ENCODE measurements at regions not wholly inside any gene's neighbourhood (a gene's known extent, or its start where the extent isn't known, plus 50 kb on each side); places are given as distances from the start of the nearest gene placed in this dataset.

- no peak for DNase-seq (ENCODE audit: low read depth)
- Histone ChIP-seq H3K27me3 (replicated peaks; ENCODE audit: control insufficient read depth, insufficient read depth, low read length) (no peaks in the 10 kb centered on the region), H3K36me3 (ENCODE audit: control insufficient read depth, insufficient read depth, low read length, severe bottlenecking) (no peaks in the 10 kb centered on the region), H3K9me3 (ENCODE audit: control insufficient read depth, low read length) (no peaks in the 10 kb centered on the region), H3K9ac (ENCODE audit: low read length) (no peak overlapping the region), H3K4me3 (ENCODE audit: low read length) (no peak overlapping the region), H3K4me1 (ENCODE audit: control insufficient read depth, insufficient read depth, low read length) (no peaks in the 10 kb centered on the region)
These were observed 168.7 kb upstream of the HAND2 start for GRCh38 chr4:173698557-173699262.

GRCh38 chr4:173697840-173698239 lies 167.8 kb upstream of the HAND2 start:
- H3K4me3 ChIP-seq (ENCODE audit: low read length), result no peak overlapping the region
- H3K9me3 ChIP-seq (ENCODE audit: control insufficient read depth, low read length), result no peaks in the 10 kb centered on the region
- no peak for DNase-seq (ENCODE audit: low read depth)
- no peaks in the 10 kb centered on the region for H3K36me3 ChIP-seq (ENCODE audit: control insufficient read depth, insufficient read depth, low read length, severe bottlenecking)
- H3K27me3 ChIP-seq (replicated peaks; ENCODE audit: control insufficient read depth, insufficient read depth, low read length), result no peaks in the 10 kb centered on the region
- no peaks in the 10 kb centered on the region for H3K4me1 ChIP-seq (ENCODE audit: control insufficient read depth, insufficient read depth, low read length)
- H3K9ac ChIP-seq (ENCODE audit: low read length), result no peak overlapping the region

GRCh38 chr4:173696551-173696950 lies 166.5 kb upstream of the HAND2 start:
- no peak for DNase-seq (ENCODE audit: low read depth)
- no peak overlapping the region for H3K4me3 ChIP-seq (ENCODE audit: low read length)

GRCh38 chr4:173696011-173696410 lies 166.0 kb upstream of the HAND2 start:
- no peak overlapping the region for H3K9ac ChIP-seq (ENCODE audit: low read length)
- H3K4me1 ChIP-seq (ENCODE audit: control insufficient read depth, insufficient read depth, low read length), result no peaks in the 10 kb centered on the region
- no peaks in the 10 kb centered on the region for H3K36me3 ChIP-seq (ENCODE audit: control insufficient read depth, insufficient read depth, low read length, severe bottlenecking)
- H3K27me3 ChIP-seq (replicated peaks; ENCODE audit: control insufficient read depth, insufficient read depth, low read length), result no peaks in the 10 kb centered on the region
- no peaks in the 10 kb centered on the region for H3K9me3 ChIP-seq (ENCODE audit: control insufficient read depth, low read length)
- H3K4me3 ChIP-seq (ENCODE audit: low read length), result no peak overlapping the region
- no peak for DNase-seq (ENCODE audit: low read depth)

More at GRCh38 chr4:173696551-173696950, 166.5 kb upstream of the HAND2 start:
- Histone ChIP-seq H3K9me3 (ENCODE audit: control insufficient read depth, low read length) (no peaks in the 10 kb centered on the region), H3K9ac (ENCODE audit: low read length) (no peak overlapping the region), H3K4me1 (ENCODE audit: control insufficient read depth, insufficient read depth, low read length) (no peaks in the 10 kb centered on the region), H3K36me3 (ENCODE audit: control insufficient read depth, insufficient read depth, low read length, severe bottlenecking) (no peaks in the 10 kb centered on the region), H3K27me3 (replicated peaks; ENCODE audit: control insufficient read depth, insufficient read depth, low read length) (no peaks in the 10 kb centered on the region)

- no peaks in the 10 kb centered on the region for H3K9me3 ChIP-seq (ENCODE audit: control insufficient read depth, low read length)
- H3K9ac ChIP-seq (ENCODE audit: low read length), result no peak overlapping the region
- H3K4me3 ChIP-seq (ENCODE audit: low read length), result no peak overlapping the region
- DNase-seq (ENCODE audit: low read depth), result no peak
- no peaks in the 10 kb centered on the region for H3K36me3 ChIP-seq (ENCODE audit: control insufficient read depth, insufficient read depth, low read length, severe bottlenecking)
- no peaks in the 10 kb centered on the region for H3K4me1 ChIP-seq (ENCODE audit: control insufficient read depth, insufficient read depth, low read length)
- H3K27me3 ChIP-seq (replicated peaks; ENCODE audit: control insufficient read depth, insufficient read depth, low read length), result no peaks in the 10 kb centered on the region
These were observed 155.8 kb upstream of the HAND2 start for GRCh38 chr4:173685831-173686210.

GRCh38 chr4:173685165-173685830 lies 155.3 kb upstream of the HAND2 start:
- Histone ChIP-seq H3K9ac (ENCODE audit: low read length) (no peak overlapping the region), H3K36me3 (ENCODE audit: control insufficient read depth, insufficient read depth, low read length, severe bottlenecking) (no peaks in the 10 kb centered on the region), H3K27me3 (replicated peaks; ENCODE audit: control insufficient read depth, insufficient read depth, low read length) (no peaks in the 10 kb centered on the region), H3K4me1 (ENCODE audit: control insufficient read depth, insufficient read depth, low read length) (no peaks in the 10 kb centered on the region), H3K9me3 (ENCODE audit: control insufficient read depth, low read length) (no peaks in the 10 kb centered on the region), H3K4me3 (ENCODE audit: low read length) (no peak overlapping the region)
- peak; percentile 6 for DNase-seq (ENCODE audit: low read depth)

- H3K9me3 ChIP-seq (ENCODE audit: control insufficient read depth, low read length), result no peaks in the 10 kb centered on the region
- H3K4me1 ChIP-seq (ENCODE audit: control insufficient read depth, insufficient read depth, low read length), result no peaks in the 10 kb centered on the region
- no peak overlapping the region for H3K9ac ChIP-seq (ENCODE audit: low read length)
- no peak overlapping the region for H3K4me3 ChIP-seq (ENCODE audit: low read length)
- H3K36me3 ChIP-seq (ENCODE audit: control insufficient read depth, insufficient read depth, low read length, severe bottlenecking), result no peaks in the 10 kb centered on the region
- no peaks in the 10 kb centered on the region for H3K27me3 ChIP-seq (replicated peaks; ENCODE audit: control insufficient read depth, insufficient read depth, low read length)
- DNase-seq (ENCODE audit: low read depth), result no peak
These were observed 154.2 kb upstream of the HAND2 start for GRCh38 chr4:173684223-173684622.

- Histone ChIP-seq H3K4me3 (ENCODE audit: low read length) (no peak overlapping the region), H3K4me1 (ENCODE audit: control insufficient read depth, insufficient read depth, low read length) (no peaks in the 10 kb centered on the region), H3K36me3 (ENCODE audit: control insufficient read depth, insufficient read depth, low read length, severe bottlenecking) (no peaks in the 10 kb centered on the region), H3K9ac (ENCODE audit: low read length) (no peak overlapping the region), H3K9me3 (ENCODE audit: control insufficient read depth, low read length) (no peaks in the 10 kb centered on the region), H3K27me3 (replicated peaks; ENCODE audit: control insufficient read depth, insufficient read depth, low read length) (no peaks in the 10 kb centered on the region)
- no peak for DNase-seq (ENCODE audit: low read depth)
These were observed 152.6 kb upstream of the HAND2 start for GRCh38 chr4:173682609-173683008.

GRCh38 chr4:173680278-173680677 lies 150.2 kb upstream of the HAND2 start:
- H3K36me3 ChIP-seq (ENCODE audit: control insufficient read depth, insufficient read depth, low read length, severe bottlenecking), result no peaks in the 10 kb centered on the region
- no peaks in the 10 kb centered on the region for H3K9me3 ChIP-seq (ENCODE audit: control insufficient read depth, low read length)
- no peak overlapping the region for H3K9ac ChIP-seq (ENCODE audit: low read length)
- no peak overlapping the region for H3K4me3 ChIP-seq (ENCODE audit: low read length)
- H3K4me1 ChIP-seq (ENCODE audit: control insufficient read depth, insufficient read depth, low read length), result no peaks in the 10 kb centered on the region
- DNase-seq (ENCODE audit: low read depth), result no peak
- no peaks in the 10 kb centered on the region for H3K27me3 ChIP-seq (replicated peaks; ENCODE audit: control insufficient read depth, insufficient read depth, low read length)

- DNase-seq (ENCODE audit: low read depth), result no peak
- Histone ChIP-seq H3K9ac (ENCODE audit: low read length) (no peak overlapping the region), H3K9me3 (ENCODE audit: control insufficient read depth, low read length) (no peaks in the 10 kb centered on the region), H3K27me3 (replicated peaks; ENCODE audit: control insufficient read depth, insufficient read depth, low read length) (no peaks in the 10 kb centered on the region), H3K4me1 (ENCODE audit: control insufficient read depth, insufficient read depth, low read length) (no peaks in the 10 kb centered on the region), H3K36me3 (ENCODE audit: control insufficient read depth, insufficient read depth, low read length, severe bottlenecking) (no peaks in the 10 kb centered on the region), H3K4me3 (ENCODE audit: low read length) (no peak overlapping the region)
These were observed 145.4 kb upstream of the HAND2 start for GRCh38 chr4:173675446-173675845.

- H3K9ac ChIP-seq (ENCODE audit: low read length), result no peak overlapping the region
- H3K27me3 ChIP-seq (replicated peaks; ENCODE audit: control insufficient read depth, insufficient read depth, low read length), result no peaks in the 10 kb centered on the region
- no peak for DNase-seq (ENCODE audit: low read depth)
- H3K9me3 ChIP-seq (ENCODE audit: control insufficient read depth, low read length), result no peaks in the 10 kb centered on the region
- H3K4me3 ChIP-seq (ENCODE audit: low read length), result no peak overlapping the region
- H3K36me3 ChIP-seq (ENCODE audit: control insufficient read depth, insufficient read depth, low read length, severe bottlenecking), result no peaks in the 10 kb centered on the region
- no peaks in the 10 kb centered on the region for H3K4me1 ChIP-seq (ENCODE audit: control insufficient read depth, insufficient read depth, low read length)
These were observed 139.6 kb upstream of the HAND2 start for GRCh38 chr4:173669460-173670179.

Data from adipocyte (in vitro differentiated cells).